Kidney (tissue), 13 donors: ENCODE measurements at regions not wholly inside any gene's neighbourhood (a gene's known extent, or its start where the extent isn't known, plus 50 kb on each side); places are given as distances from the start of the nearest gene placed in this dataset.

Experiments
- DNase-seq, 5 donors: peaks; one replicate each; pipeline ENCODE4 v3.0.0-alpha.2; 2013 to 2020
- FAIRE-seq: peaks from 2 replicates; lab custom pipeline; 2012; peaks lifted over from hg19 to GRCh38; lab: Jason Lieb, UNC
- H3K27ac ChIP-seq, 2 donors: one replicate each; pipeline ENCODE4 v1.7.0; 2013; ENCODE audit warnings: low read depth in 2 of 2, low read length in 2 of 2, inconsistent platforms in 1 of 2
- H3K27me3 ChIP-seq: one replicate; pipeline ENCODE4 v1.7.1; 2013; ENCODE audit warnings: low read length, inconsistent platforms; ENCODE audit not compliant: control insufficient read depth, insufficient read depth
- H3K36me3 ChIP-seq, 3 donors: one replicate each; pipeline versions ENCODE4 v1.7.0 to v1.7.1; 2013; ENCODE audit warnings: low read length in 3 of 3, control low read depth in 1 of 3, inconsistent platforms in 1 of 3; ENCODE audit not compliant: insufficient read depth in 3 of 3, control insufficient read depth in 2 of 3
- H3K4me1 ChIP-seq, 3 donors: one replicate each; pipeline versions ENCODE4 v1.7.0 to v1.7.1; 2013; ENCODE audit warnings: low read length in 3 of 3, inconsistent platforms in 1 of 3, low read depth in 1 of 3; ENCODE audit not compliant: control insufficient read depth in 2 of 3, insufficient read depth in 2 of 3
- H3K4me3 ChIP-seq, 3 donors: one replicate each; pipeline versions ENCODE4 v1.7.0 to v1.8.1; 2013; ENCODE audit warnings: low read length in 3 of 3, control low read depth in 1 of 3, inconsistent platforms in 1 of 3
- H3K9ac ChIP-seq, 3 donors: one replicate each; pipeline versions ENCODE4 v1.7.0 to v1.7.1; 2013; ENCODE audit warnings: low read length in 3 of 3, control low read depth in 1 of 3, inconsistent platforms in 1 of 3
- H3K9me3 ChIP-seq, 3 donors: one replicate each; pipeline versions ENCODE4 v1.7.0 to v1.7.1; 2013; ENCODE audit warnings: low read length in 3 of 3, control low read depth in 1 of 3, inconsistent platforms in 1 of 3; ENCODE audit not compliant: control insufficient read depth in 2 of 3, insufficient read depth in 1 of 3
- CTCF ChIP-seq: IDR thresholded peaks from 3 replicates; pipeline ENCODE4 v1.5.1; 2012; ENCODE audit warnings: mild to moderate bottlenecking, moderate library complexity, borderline replicate concordance; ENCODE audit not compliant: insufficient read depth; ENCODE audit errors: extremely low read depth
- intact Hi-C: fragments of 100-400 bp; cut with DNase I; formaldehyde crosslinking; loops from one replicate; pipeline ENCODE4 v1.11.1; 2022
- donor health status: control.
- donor health status: control.
- donor health status: control.
- donor health status: control.
- donor health status: control.
- donor health status: DM: yes; HTN: yes; CAD: no.
- donor health status: Normal renal cell carcinoma (clear cell type).

GRCh38 chr2:6579281-6579680, 286.4 kb downstream of the CMPK2 start:
- no peak for TF ChIP-seq CTCF
- no peaks in the 10 kb centered on the region for H3K27me3 ChIP-seq
- no peaks in the 10 kb centered on the region for H3K9me3 ChIP-seq
- no peak overlapping the region for H3K4me3 ChIP-seq
- no peak overlapping the region for H3K27ac ChIP-seq
- no peak for DNase-seq
- no peaks in the 10 kb centered on the region for H3K36me3 ChIP-seq
- FAIRE-seq: no peak
- H3K4me1 ChIP-seq: no peaks in the 10 kb centered on the region
- intact Hi-C loops: no loop called here
- H3K9ac ChIP-seq: no peak overlapping the region

- intact Hi-C loops: no loop called here
- H3K9ac ChIP-seq: no peak overlapping the region
- TF ChIP-seq CTCF: no peak
- no peak overlapping the region for H3K27ac ChIP-seq
- H3K4me3 ChIP-seq: no peak overlapping the region
- no peaks in the 10 kb centered on the region for H3K9me3 ChIP-seq
- no peaks in the 10 kb centered on the region for H3K36me3 ChIP-seq
- FAIRE-seq (no peak), DNase-seq (no peak)
- no peaks in the 10 kb centered on the region for H3K4me1 ChIP-seq
- H3K27me3 ChIP-seq: no peaks in the 10 kb centered on the region
These were observed 284.7 kb downstream of the CMPK2 start for GRCh38 chr2:6580982-6581381.

GRCh38 chr2:6589150-6589549, 276.6 kb downstream of the CMPK2 start:
- Histone ChIP-seq H3K4me3 (no peak overlapping the region), H3K4me1 (no peaks in the 10 kb centered on the region), H3K27ac (no peak overlapping the region), H3K9ac (no peak overlapping the region), H3K27me3 (no peaks in the 10 kb centered on the region), H3K9me3 (no peaks in the 10 kb centered on the region), H3K36me3 (no peaks in the 10 kb centered on the region)
- DNase-seq: no peak
- FAIRE-seq: no peak
- intact Hi-C loops: no loop called here
- TF ChIP-seq CTCF: no peak

- Histone ChIP-seq H3K9me3 (no peaks in the 10 kb centered on the region), H3K36me3 (no peaks in the 10 kb centered on the region), H3K9ac (no peak overlapping the region), H3K4me1 (no peaks in the 10 kb centered on the region), H3K27me3 (no peaks in the 10 kb centered on the region), H3K4me3 (no peak overlapping the region), H3K27ac (no peak overlapping the region)
- TF ChIP-seq CTCF: no peak
- FAIRE-seq: no peak
- intact Hi-C loops: no loop called here
- no peak for DNase-seq
These were observed 275.3 kb downstream of the CMPK2 start for GRCh38 chr2:6590442-6590841.
